KMS-11 (cell line): ENCODE measurements at regions not wholly inside any gene's neighbourhood (a gene's known extent, or its start where the extent isn't known, plus 50 kb on each side); places are given as distances from the start of the nearest gene placed in this dataset.

ENCODE experiments used
- H2AFZ ChIP-seq: fragments of 200-600 bp; sonication (generic); 2 replicates; pipeline ENCODE4 v1.6.1; 2016; ENCODE audit warnings: antibody characterized with exemption, mixed run types, low read depth
- H3K27ac ChIP-seq: fragments of 200-600 bp; sonication (generic); 2 replicates; pipeline ENCODE4 v1.6.1; 2016; ENCODE audit warnings: mild to moderate bottlenecking, mixed run types
- H3K27me3 ChIP-seq: fragments of 200-600 bp; sonication (generic); 2 replicates; pipeline ENCODE4 v1.6.1; 2017; ENCODE audit warnings: mild to moderate bottlenecking, low read depth, mixed run types, moderate library complexity; ENCODE audit not compliant: insufficient read depth
- H3K36me3 ChIP-seq: fragments of 200-600 bp; sonication (generic); 2 replicates; pipeline ENCODE4 v1.6.1; 2017; ENCODE audit warnings: mild to moderate bottlenecking, mixed run types; ENCODE audit not compliant: insufficient read depth
- H3K4me1 ChIP-seq: fragments of 200-600 bp; sonication (generic); 2 replicates; pipeline ENCODE4 v1.6.1; 2016; ENCODE audit warnings: mild to moderate bottlenecking, low read depth, mixed run types; ENCODE audit not compliant: poor library complexity, severe bottlenecking
- H3K4me2 ChIP-seq: fragments of 200-600 bp; sonication (generic); 2 replicates; pipeline ENCODE4 v1.7.0; 2016; ENCODE audit warnings: mild to moderate bottlenecking, mixed run types
- H3K4me3 ChIP-seq: fragments of 200-600 bp; sonication (generic); IDR thresholded peaks from 2 replicates; pipeline ENCODE4 v1.6.1; 2017; ENCODE audit warnings: low read depth, low read length, mixed read lengths; ENCODE audit not compliant: insufficient read depth
- H3K79me2 ChIP-seq: fragments of 200-600 bp; sonication (generic); 2 replicates; pipeline ENCODE4 v1.6.1; 2016; ENCODE audit warnings: low read depth, mixed run types; ENCODE audit not compliant: insufficient read depth
- H3K9ac ChIP-seq: fragments of 200-600 bp; sonication (generic); 2 replicates; pipeline ENCODE4 v1.6.1; 2016; ENCODE audit warnings: mild to moderate bottlenecking, mixed run types
- H4K20me1 ChIP-seq: fragments of 200-600 bp; sonication (generic); 2 replicates; pipeline ENCODE4 v1.6.1; 2016; ENCODE audit warnings: mild to moderate bottlenecking, mixed run types; ENCODE audit not compliant: insufficient read depth
- TF ChIP-seq, protein P1 (sequence below): fragments of 200-600 bp; sonication (generic); conservative IDR thresholded peaks from 2 replicates; pipeline ENCODE4 v1.6.1; 2017; ENCODE audit warnings: low read depth, mild to moderate bottlenecking, antibody characterized with exemption, low read length, moderate library complexity, mixed read lengths

GRCh38 chr20:7022597-7022996, 255.1 kb downstream of the BMP2 start:
- Histone ChIP-seq H4K20me1 (no peaks in the 10 kb centered on the region), H3K4me3 (no peak overlapping the region), H3K4me1 (no peaks in the 10 kb centered on the region), H3K27me3 (no peaks in the 10 kb centered on the region), H3K9ac (no peak overlapping the region), H3K79me2 (no peaks in the 10 kb centered on the region), H3K4me2 (no peak overlapping the region), H3K27ac (no peak overlapping the region), H2AFZ (no peak overlapping the region), H3K36me3 (no peaks in the 10 kb centered on the region)
- TF ChIP-seq, protein P1, sequence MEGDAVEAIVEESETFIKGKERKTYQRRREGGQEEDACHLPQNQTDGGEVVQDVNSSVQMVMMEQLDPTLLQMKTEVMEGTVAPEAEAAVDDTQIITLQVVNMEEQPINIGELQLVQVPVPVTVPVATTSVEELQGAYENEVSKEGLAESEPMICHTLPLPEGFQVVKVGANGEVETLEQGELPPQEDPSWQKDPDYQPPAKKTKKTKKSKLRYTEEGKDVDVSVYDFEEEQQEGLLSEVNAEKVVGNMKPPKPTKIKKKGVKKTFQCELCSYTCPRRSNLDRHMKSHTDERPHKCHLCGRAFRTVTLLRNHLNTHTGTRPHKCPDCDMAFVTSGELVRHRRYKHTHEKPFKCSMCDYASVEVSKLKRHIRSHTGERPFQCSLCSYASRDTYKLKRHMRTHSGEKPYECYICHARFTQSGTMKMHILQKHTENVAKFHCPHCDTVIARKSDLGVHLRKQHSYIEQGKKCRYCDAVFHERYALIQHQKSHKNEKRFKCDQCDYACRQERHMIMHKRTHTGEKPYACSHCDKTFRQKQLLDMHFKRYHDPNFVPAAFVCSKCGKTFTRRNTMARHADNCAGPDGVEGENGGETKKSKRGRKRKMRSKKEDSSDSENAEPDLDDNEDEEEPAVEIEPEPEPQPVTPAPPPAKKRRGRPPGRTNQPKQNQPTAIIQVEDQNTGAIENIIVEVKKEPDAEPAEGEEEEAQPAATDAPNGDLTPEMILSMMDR, result no peak

- TF ChIP-seq, protein P1, result no peak
- no peaks in the 10 kb centered on the region for H3K4me1 ChIP-seq
- H3K4me2 ChIP-seq, result no peak overlapping the region
- no peaks in the 10 kb centered on the region for H3K36me3 ChIP-seq
- H3K9ac ChIP-seq, result no peak overlapping the region
- H3K4me3 ChIP-seq, result no peak overlapping the region
- H3K79me2 ChIP-seq, result no peaks in the 10 kb centered on the region
- no peak overlapping the region for H3K27ac ChIP-seq
- H4K20me1 ChIP-seq, result no peaks in the 10 kb centered on the region
- H2AFZ ChIP-seq, result no peak overlapping the region
- no peaks in the 10 kb centered on the region for H3K27me3 ChIP-seq
Measured at GRCh38 chr20:7025635-7026034, 258.1 kb downstream of the BMP2 start.

- no peak overlapping the region for H3K4me3 ChIP-seq
- no peaks in the 10 kb centered on the region for H3K27me3 ChIP-seq
- no peak overlapping the region for H2AFZ ChIP-seq
- H3K79me2 ChIP-seq, result no peaks in the 10 kb centered on the region
- H4K20me1 ChIP-seq, result no peaks in the 10 kb centered on the region
- H3K4me2 ChIP-seq, result no peak overlapping the region
- H3K4me1 ChIP-seq, result no peaks in the 10 kb centered on the region
- H3K9ac ChIP-seq, result no peak overlapping the region
- H3K36me3 ChIP-seq, result no peaks in the 10 kb centered on the region
- TF ChIP-seq, protein P1, result no peak
- H3K27ac ChIP-seq, result no peak overlapping the region
Measured at GRCh38 chr20:7029019-7029418, 261.5 kb downstream of the BMP2 start.

DNA sequence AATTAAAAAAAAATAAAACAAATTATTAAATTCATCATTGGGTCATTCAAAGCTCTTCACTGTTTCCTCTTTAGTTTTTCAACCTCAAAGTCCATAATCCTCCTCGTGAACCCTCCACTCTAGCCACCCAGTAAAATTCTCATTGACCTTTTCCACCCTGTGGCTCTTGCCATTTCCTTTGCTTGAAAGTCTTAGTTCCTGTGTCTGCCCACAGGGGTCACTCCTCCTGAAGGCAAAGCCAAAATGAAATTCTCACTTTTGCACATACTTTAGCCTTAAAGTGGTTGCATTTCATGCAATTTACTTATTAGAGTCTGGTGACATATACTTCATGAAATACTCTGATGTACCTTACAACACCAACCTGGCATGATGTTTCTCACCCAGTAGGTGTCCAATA, 263.7 kb downstream of the BMP2 start:
- Histone ChIP-seq H4K20me1 (no peaks in the 10 kb centered on the region), H3K4me1 (no peaks in the 10 kb centered on the region), H3K27me3 (no peaks in the 10 kb centered on the region), H3K36me3 (no peaks in the 10 kb centered on the region), H2AFZ (no peak overlapping the region), H3K9ac (no peak overlapping the region), H3K4me3 (no peak overlapping the region), H3K79me2 (no peaks in the 10 kb centered on the region), H3K27ac (no peak overlapping the region), H3K4me2 (no peak overlapping the region)
- TF ChIP-seq, protein P1, result no peak
